ENCODE measurements at regions not wholly inside any gene's neighbourhood (a gene's known extent, or its start where the extent isn't known, plus 50 kb on each side); places are given as distances from the start of the nearest gene placed in this dataset.

DNA sequence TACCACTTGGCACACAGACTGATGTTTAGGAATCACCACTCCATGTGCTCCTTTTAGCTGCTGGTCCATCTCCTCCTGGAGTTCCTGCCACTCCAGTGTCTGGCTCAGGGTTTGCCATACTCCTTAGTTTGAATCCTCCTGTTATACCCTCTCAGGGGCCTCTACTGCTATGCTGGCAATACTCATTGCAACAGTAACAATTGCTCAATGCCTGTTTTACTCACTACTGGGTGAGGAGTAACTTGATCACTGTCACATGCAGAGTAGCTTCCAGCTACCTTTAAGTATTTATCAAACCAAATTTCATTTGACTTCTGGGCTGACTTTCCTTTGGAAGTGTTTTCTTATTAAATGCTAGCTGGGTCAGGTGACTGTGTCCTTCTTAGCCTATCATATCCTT lies 107.2 kb upstream of the WLS start:
- H2AFZ ChIP-seq (ENCODE audit: low read length) = no peak overlapping the region
- no peak overlapping the region for H3K4me3 ChIP-seq (ENCODE audit: extremely low read depth in 1 of 4, insufficient read depth in 2 of 4, low read depth in 3 of 4, low read length in 4 of 4)
- FAIRE-seq = no peak

More for the DNA sequence above, 107.2 kb upstream of the WLS start:
- Histone ChIP-seq H3K18ac (ENCODE audit: extremely low read depth, low read length) (no peak overlapping the region), H2BK5ac (ENCODE audit: low read depth, low read length) (no peak overlapping the region), H3K14ac (ENCODE audit: insufficient read length) (no peak overlapping the region), H2AK5ac (ENCODE audit: low read depth, low read length) (no peak overlapping the region), H2BK15ac (ENCODE audit: low read length) (no peak overlapping the region), H3K23me2 (ENCODE audit: low read depth, low read length) (no peaks in the 10 kb centered on the region), H3K23ac (ENCODE audit: insufficient read length) (no peak overlapping the region), H3K9ac (replicated peaks in 1 of 4; ENCODE audit: extremely low read depth in 1 of 4, low read depth in 3 of 4, low read length in 3 of 4) (no peak overlapping the region), H4K8ac (ENCODE audit: extremely low read depth, insufficient read depth, low read length) (no peak overlapping the region; the same call in 1 of the 2 replicates), H3K4me2 (ENCODE audit: insufficient read depth in 1 of 2, low read depth in 2 of 2, low read length in 2 of 2) (no peak overlapping the region), H3K27me3 (replicated peaks in 1 of 4; ENCODE audit: control insufficient read depth in 3 of 4, extremely low read depth in 1 of 4, insufficient read depth in 3 of 4, low read length in 3 of 4) (no peaks in the 10 kb centered on the region), H4K20me1 (replicated peaks in 1 of 2; ENCODE audit: control insufficient read depth in 1 of 2, insufficient read depth in 2 of 2, low read length in 2 of 2) (no peaks in the 10 kb centered on the region), H2BK12ac (ENCODE audit: low read depth, low read length) (no peak overlapping the region), H3K79me1 (ENCODE audit: low read depth, low read length) (no peaks in the 10 kb centered on the region), H3K79me2 (ENCODE audit: control insufficient read depth in 1 of 2, insufficient read depth in 2 of 2, low read length in 2 of 2) (no peaks in the 10 kb centered on the region), H2BK120ac (replicated peaks; ENCODE audit: low read depth, low read length) (no peak overlapping the region), H4K91ac (replicated peaks; ENCODE audit: insufficient read length, low read length) (no peak overlapping the region), H3K4me1 (replicated peaks in 1 of 4; ENCODE audit: control insufficient read depth in 3 of 4, insufficient read depth in 4 of 4, low read length in 3 of 4) (no peaks in the 10 kb centered on the region), H3K4ac (replicated peaks; ENCODE audit: insufficient read length, low read depth, low read length) (no peak overlapping the region), H3K36me3 (ENCODE audit: control insufficient read depth in 2 of 4, insufficient read depth in 4 of 4, low read length in 3 of 4) (no peaks in the 10 kb centered on the region), H3K9me3 (ENCODE audit: insufficient read depth in 2 of 2, low read depth in 1 of 2, low read length in 1 of 2) (no peaks in the 10 kb centered on the region), H2BK20ac (ENCODE audit: low read length) (no peak overlapping the region), H3K27ac (ENCODE audit: low read depth, low read length) (no peak overlapping the region), H3K56ac (replicated peaks; ENCODE audit: insufficient read length, low read depth, low read length) (no peak overlapping the region), H4K5ac (ENCODE audit: insufficient read length, low read depth, low read length) (no peak overlapping the region)
- no peak for DNase-seq (ENCODE audit: low read depth in 1 of 2, low spot score in 2 of 2)
- ChIA-PET POLR2A (ENCODE audit: partially characterized antibody) (no interaction called here), CTCF (ENCODE audit: partially characterized antibody) (interaction anchor here (1.1 to 4.2 kb wide), 6 partner anchors 9 to 223 kb away, joined by 3 to 23 read pairs (median 6); no protein-coding TSS in a partner anchor)
- no peak for TF ChIP-seq KDM1A (IDR thresholded peaks at IDR 0.05; ENCODE audit: borderline replicate concordance, low read length)
- TF ChIP-seq SP2 (IDR thresholded peaks at IDR 0.05; ENCODE audit: low read length) = no peak
- no peak for TF ChIP-seq SIX5 (IDR thresholded peaks at IDR 0.05; ENCODE audit: low read depth, low read length)
- TF ChIP-seq, protein P1, sequence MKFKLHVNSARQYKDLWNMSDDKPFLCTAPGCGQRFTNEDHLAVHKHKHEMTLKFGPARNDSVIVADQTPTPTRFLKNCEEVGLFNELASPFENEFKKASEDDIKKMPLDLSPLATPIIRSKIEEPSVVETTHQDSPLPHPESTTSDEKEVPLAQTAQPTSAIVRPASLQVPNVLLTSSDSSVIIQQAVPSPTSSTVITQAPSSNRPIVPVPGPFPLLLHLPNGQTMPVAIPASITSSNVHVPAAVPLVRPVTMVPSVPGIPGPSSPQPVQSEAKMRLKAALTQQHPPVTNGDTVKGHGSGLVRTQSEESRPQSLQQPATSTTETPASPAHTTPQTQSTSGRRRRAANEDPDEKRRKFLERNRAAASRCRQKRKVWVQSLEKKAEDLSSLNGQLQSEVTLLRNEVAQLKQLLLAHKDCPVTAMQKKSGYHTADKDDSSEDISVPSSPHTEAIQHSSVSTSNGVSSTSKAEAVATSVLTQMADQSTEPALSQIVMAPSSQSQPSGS (IDR thresholded peaks at IDR 0.05; ENCODE audit: low read length) = no peak
- TF ChIP-seq JUN (IDR thresholded peaks at IDR 0.05; ENCODE audit: low read depth, low read length) = no peak
- TF ChIP-seq FOSL1 (IDR thresholded peaks at IDR 0.05; ENCODE audit: insufficient read depth, low read depth, low read length) = no peak
- no peak for TF ChIP-seq MAFK (IDR thresholded peaks at IDR 0.05; ENCODE audit: low read depth, low read length)
